Suprapubic skin (tissue), 4 donors: ENCODE measurements at regions not wholly inside any gene's neighbourhood (a gene's known extent, or its start where the extent isn't known, plus 50 kb on each side); places are given as distances from the start of the nearest gene placed in this dataset.

ENCODE experiments used
- DNase-seq, 2 donors: peaks; one replicate each; pipeline ENCODE4 v3.0.0-alpha.2; 2019; ENCODE audit warnings: low spot score in 2 of 2
- H3K27ac ChIP-seq: fragments of 200-600 bp; sonication (generic); one replicate; pipeline ENCODE4 v1.5.1; 2019
- H3K27me3 ChIP-seq: fragments of 200-600 bp; sonication (generic); one replicate; pipeline ENCODE4 v1.5.1; 2019
- H3K36me3 ChIP-seq: fragments of 200-600 bp; sonication (generic); one replicate; pipeline ENCODE4 v1.5.1; 2019
- H3K4me1 ChIP-seq: fragments of 200-600 bp; sonication (generic); one replicate; pipeline ENCODE4 v1.5.1; 2019
- H3K4me3 ChIP-seq: fragments of 200-600 bp; sonication (generic); one replicate; pipeline ENCODE4 v1.5.1; 2019; ENCODE audit warnings: mild to moderate bottlenecking
- H3K9me3 ChIP-seq: fragments of 200-600 bp; sonication (generic); one replicate; pipeline ENCODE4 v1.5.1; 2019
- CTCF ChIP-seq, 2 donors: fragments of 200-600 bp in 1 of 2; fragments of 450-650 bp in 1 of 2; sonication (generic) in 1 of 2; IDR thresholded peaks; one replicate each; pipeline ENCODE4 v1.5.1; 2016 to 2019; ENCODE audit warnings: antibody characterized with exemption in 2 of 2, mild to moderate bottlenecking in 1 of 2, moderate library complexity in 1 of 2
- EP300 ChIP-seq: sonication (generic); formaldehyde crosslinking; IDR thresholded peaks from one replicate; pipeline ENCODE4 v1.6.1; 2017; ENCODE audit warnings: antibody characterized with exemption
- POLR2A ChIP-seq, 2 donors: fragments of 450-650 bp; IDR thresholded peaks; one replicate each; pipeline ENCODE4 v1.6.1; 2017; ENCODE audit warnings: antibody characterized with exemption in 2 of 2, mild to moderate bottlenecking in 2 of 2, moderate library complexity in 2 of 2
- POLR2AphosphoS5 ChIP-seq, 3 donors: sonication (generic); formaldehyde crosslinking; IDR thresholded peaks; one replicate each; pipeline ENCODE4 v1.6.1; 2017; ENCODE audit warnings: antibody characterized with exemption in 3 of 3
- WGBS: methylation state at CpG from one replicate; pipeline ENCODE4 v1.1.5; 2018; 5-methylcytosine and 5-hydroxymethylcytosine counted together

- H3K27ac ChIP-seq, result no peak overlapping the region
- no CpG with 5 or more reads among the region's 2 CpGs for WGBS
- no peak for DNase-seq
- peaks cover 5% of the 10 kb centered on the region for H3K4me1 ChIP-seq
- TF ChIP-seq POLR2A (IDR thresholded peaks at IDR 0.05) (no peak), POLR2AphosphoS5 (IDR thresholded peaks at IDR 0.05) (no peak), EP300 (no peak), CTCF (IDR thresholded peaks at IDR 0.05) (no peak)
- no peaks in the 10 kb centered on the region for H3K27me3 ChIP-seq
- no peaks in the 10 kb centered on the region for H3K9me3 ChIP-seq
- H3K4me3 ChIP-seq, result no peak overlapping the region
- no peaks in the 10 kb centered on the region for H3K36me3 ChIP-seq
Measured at GRCh38 chrY:7728935-7729317, 817.4 kb upstream of the AMELY start.

- H3K4me3 ChIP-seq, result no peak overlapping the region
- no peaks in the 10 kb centered on the region for H3K36me3 ChIP-seq
- WGBS, result no CpG with 5 or more reads among the region's 4 CpGs
- TF ChIP-seq EP300 (no peak), CTCF (IDR thresholded peaks at IDR 0.05) (no peak), POLR2AphosphoS5 (IDR thresholded peaks at IDR 0.05) (no peak), POLR2A (IDR thresholded peaks at IDR 0.05) (no peak)
- no peaks in the 10 kb centered on the region for H3K27me3 ChIP-seq
- no peak overlapping the region for H3K27ac ChIP-seq
- no peak for DNase-seq
- H3K9me3 ChIP-seq, result no peaks in the 10 kb centered on the region
- peaks cover 5% of the 10 kb centered on the region for H3K4me1 ChIP-seq
Measured at GRCh38 chrY:7725791-7726460, 814.4 kb upstream of the AMELY start.

- TF ChIP-seq EP300 (no peak), CTCF (IDR thresholded peaks at IDR 0.05) (no peak), POLR2AphosphoS5 (IDR thresholded peaks at IDR 0.05) (no peak), POLR2A (IDR thresholded peaks at IDR 0.05) (no peak)
- Histone ChIP-seq H3K27ac (no peak overlapping the region), H3K9me3 (no peaks in the 10 kb centered on the region), H3K4me3 (no peak overlapping the region), H3K4me1 (no peaks in the 10 kb centered on the region), H3K27me3 (no peaks in the 10 kb centered on the region), H3K36me3 (no peaks in the 10 kb centered on the region)
- no peak for DNase-seq
- WGBS, result no CpG with 5 or more reads among the region's 1 CpG
Measured at GRCh38 chrY:7723991-7724632, 812.6 kb upstream of the AMELY start.

- TF ChIP-seq POLR2A (IDR thresholded peaks at IDR 0.05) (no peak), POLR2AphosphoS5 (IDR thresholded peaks at IDR 0.05) (no peak), EP300 (no peak), CTCF (IDR thresholded peaks at IDR 0.05) (no peak)
- no CpG with 5 or more reads among the region's 2 CpGs for WGBS
- DNase-seq, result no peak
Measured at GRCh38 chrY:7723127-7723526, 811.6 kb upstream of the AMELY start.

GRCh38 chrY:7722566-7722965, 811.0 kb upstream of the AMELY start:
- H3K27me3 ChIP-seq, result no peaks in the 10 kb centered on the region
- no peak overlapping the region for H3K4me3 ChIP-seq
- DNase-seq, result no peak
- H3K9me3 ChIP-seq, result no peaks in the 10 kb centered on the region
- TF ChIP-seq POLR2AphosphoS5 (IDR thresholded peaks at IDR 0.05), result no peak
- no peaks in the 10 kb centered on the region for H3K4me1 ChIP-seq
- no peak overlapping the region for H3K27ac ChIP-seq
- no peaks in the 10 kb centered on the region for H3K36me3 ChIP-seq

More at GRCh38 chrY:7723127-7723526, 811.6 kb upstream of the AMELY start:
- no peaks in the 10 kb centered on the region for H3K36me3 ChIP-seq
- no peak overlapping the region for H3K4me3 ChIP-seq
- H3K9me3 ChIP-seq, result no peaks in the 10 kb centered on the region
- H3K27me3 ChIP-seq, result no peaks in the 10 kb centered on the region
- H3K27ac ChIP-seq, result no peak overlapping the region
- H3K4me1 ChIP-seq, result no peaks in the 10 kb centered on the region
